ENCODE measurements at regions not wholly inside any gene's neighbourhood (a gene's known extent, or its start where the extent isn't known, plus 50 kb on each side); places are given as distances from the start of the nearest gene placed in this dataset.
A peak's percentile ranks its signal among the peaks of the same experiment; 100 is the strongest.

DNA sequence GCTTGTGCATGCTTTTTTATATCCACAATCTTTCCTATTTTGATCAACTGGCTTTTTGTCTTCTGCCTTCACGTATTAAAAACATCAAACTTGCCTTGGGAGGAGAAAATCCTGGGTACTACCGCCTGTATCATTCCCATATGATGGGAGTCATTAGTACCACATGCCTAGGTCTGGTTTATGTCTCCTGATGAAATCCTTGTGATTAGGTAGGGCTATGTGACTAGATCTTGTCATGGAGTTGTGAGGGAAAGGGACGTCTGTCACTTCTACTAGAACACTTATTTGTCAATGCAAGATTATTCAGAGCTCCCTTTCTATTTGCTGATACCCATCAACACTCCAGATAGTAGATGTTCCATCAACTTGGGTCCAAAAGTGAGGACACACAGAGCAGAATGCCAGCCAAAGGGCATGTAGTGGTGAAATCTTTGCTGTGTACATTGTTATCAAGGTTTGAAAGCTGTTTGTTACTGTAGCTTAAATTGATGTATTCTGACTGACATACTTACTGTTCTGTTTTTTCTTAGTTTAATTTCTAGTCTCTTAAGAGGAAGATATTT lies 621.8 kb upstream of the NR5A2 start:
- DNase-seq (no peak), ATAC-seq (no peak)
- intact Hi-C loops (cut with DNase I) = no loop called here
- H3K36me3 ChIP-seq = no peaks in the 10 kb centered on the region
- TF ChIP-seq, protein P1, sequence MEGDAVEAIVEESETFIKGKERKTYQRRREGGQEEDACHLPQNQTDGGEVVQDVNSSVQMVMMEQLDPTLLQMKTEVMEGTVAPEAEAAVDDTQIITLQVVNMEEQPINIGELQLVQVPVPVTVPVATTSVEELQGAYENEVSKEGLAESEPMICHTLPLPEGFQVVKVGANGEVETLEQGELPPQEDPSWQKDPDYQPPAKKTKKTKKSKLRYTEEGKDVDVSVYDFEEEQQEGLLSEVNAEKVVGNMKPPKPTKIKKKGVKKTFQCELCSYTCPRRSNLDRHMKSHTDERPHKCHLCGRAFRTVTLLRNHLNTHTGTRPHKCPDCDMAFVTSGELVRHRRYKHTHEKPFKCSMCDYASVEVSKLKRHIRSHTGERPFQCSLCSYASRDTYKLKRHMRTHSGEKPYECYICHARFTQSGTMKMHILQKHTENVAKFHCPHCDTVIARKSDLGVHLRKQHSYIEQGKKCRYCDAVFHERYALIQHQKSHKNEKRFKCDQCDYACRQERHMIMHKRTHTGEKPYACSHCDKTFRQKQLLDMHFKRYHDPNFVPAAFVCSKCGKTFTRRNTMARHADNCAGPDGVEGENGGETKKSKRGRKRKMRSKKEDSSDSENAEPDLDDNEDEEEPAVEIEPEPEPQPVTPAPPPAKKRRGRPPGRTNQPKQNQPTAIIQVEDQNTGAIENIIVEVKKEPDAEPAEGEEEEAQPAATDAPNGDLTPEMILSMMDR (IDR thresholded peaks at IDR 0.05) = no peak
- no peak overlapping the region for H3K27ac ChIP-seq
- no peaks in the 10 kb centered on the region for H3K27me3 ChIP-seq
- H3K9me3 ChIP-seq = no peaks in the 10 kb centered on the region
- H3K4me3 ChIP-seq = no peak overlapping the region
- no peaks in the 10 kb centered on the region for H3K4me1 ChIP-seq

DNA sequence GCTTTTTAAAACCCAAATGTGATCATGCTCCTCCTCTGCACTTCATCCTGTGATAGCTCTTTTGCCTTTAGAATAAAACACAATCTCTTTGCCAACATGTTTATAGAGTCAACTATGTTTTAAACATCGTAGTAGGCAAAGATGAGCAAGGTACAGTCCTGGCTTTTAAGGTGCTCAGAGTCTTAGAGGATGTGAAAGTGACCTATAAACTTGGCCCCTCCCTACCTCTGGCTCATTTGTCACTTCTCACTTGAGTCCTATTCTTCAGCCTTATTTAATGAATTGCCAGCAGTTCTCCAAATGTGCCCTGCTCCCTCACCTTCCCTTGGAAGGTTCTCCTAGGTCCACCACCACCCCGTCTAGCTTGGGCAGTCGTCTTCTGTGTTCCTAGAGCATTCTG lies 617.0 kb upstream of the NR5A2 start:
- intact Hi-C loops (cut with DNase I) = no loop called here
- TF ChIP-seq, protein P1 (IDR thresholded peaks at IDR 0.05) = no peak
- Histone ChIP-seq H3K4me3 (no peak overlapping the region), H3K36me3 (no peaks in the 10 kb centered on the region), H3K4me1 (no peaks in the 10 kb centered on the region), H3K9me3 (no peaks in the 10 kb centered on the region), H3K27ac (no peak overlapping the region), H3K27me3 (no peaks in the 10 kb centered on the region)
- DNase-seq = no peak
- ATAC-seq = no peak

DNA sequence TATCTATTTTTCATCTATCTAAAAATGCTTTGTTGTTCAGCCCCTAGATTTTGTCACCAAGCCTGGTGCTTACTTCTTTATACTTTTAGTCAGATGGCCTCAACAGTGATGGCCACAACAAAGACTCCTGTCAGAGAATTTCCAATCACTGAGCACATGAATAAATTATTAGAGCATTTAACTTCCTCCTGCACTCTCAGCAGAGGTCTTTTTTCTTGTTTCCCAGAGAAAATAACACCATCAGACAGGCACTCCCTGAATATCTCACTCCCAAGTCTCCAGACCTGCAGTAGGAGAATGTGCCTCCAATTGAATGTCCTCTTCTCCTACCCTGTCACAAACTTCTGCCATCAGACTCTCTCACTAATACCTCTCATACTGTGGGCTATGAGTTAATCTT lies 616.0 kb upstream of the NR5A2 start:
- no peak for ATAC-seq
- TF ChIP-seq, protein P1 (IDR thresholded peaks at IDR 0.05) = no peak

DNA sequence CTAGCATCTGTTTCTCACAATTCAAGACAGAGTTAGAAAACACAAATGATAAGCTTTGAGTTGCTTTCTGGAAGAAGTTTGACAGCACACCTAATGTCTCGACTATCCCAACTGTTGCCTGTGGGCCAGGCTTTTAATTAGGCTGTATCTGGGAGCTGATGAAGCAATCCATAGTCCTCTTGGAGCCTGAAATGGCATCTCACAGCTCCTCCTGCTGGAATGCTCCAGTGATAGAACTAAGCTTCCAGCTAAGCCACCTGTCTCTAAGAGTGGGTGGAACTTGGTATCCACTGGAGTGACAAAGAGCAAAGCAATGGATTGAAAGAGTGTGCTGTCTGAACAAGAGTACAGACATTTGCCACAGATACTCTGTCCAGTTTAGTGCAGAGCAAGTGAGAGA lies 605.3 kb upstream of the NR5A2 start:
- peak; percentile 69 for ATAC-seq
- Histone ChIP-seq H3K4me1 (no peaks in the 10 kb centered on the region), H3K36me3 (no peaks in the 10 kb centered on the region), H3K27me3 (no peaks in the 10 kb centered on the region), H3K9me3 (no peaks in the 10 kb centered on the region), H3K4me3 (no peak overlapping the region), H3K27ac (no peak overlapping the region)
- intact Hi-C loops (cut with DNase I) = no loop called here
- TF ChIP-seq, protein P1 (IDR thresholded peaks at IDR 0.05) = peak; percentile 28
- DNase-seq = no peak

More for the DNA sequence above, 616.0 kb upstream of the NR5A2 start:
- Histone ChIP-seq H3K9me3 (no peaks in the 10 kb centered on the region), H3K36me3 (no peaks in the 10 kb centered on the region), H3K27me3 (no peaks in the 10 kb centered on the region), H3K27ac (no peak overlapping the region), H3K4me3 (no peak overlapping the region), H3K4me1 (no peaks in the 10 kb centered on the region)
- no peak for DNase-seq
- intact Hi-C loops (cut with DNase I) = no loop called here

DNA sequence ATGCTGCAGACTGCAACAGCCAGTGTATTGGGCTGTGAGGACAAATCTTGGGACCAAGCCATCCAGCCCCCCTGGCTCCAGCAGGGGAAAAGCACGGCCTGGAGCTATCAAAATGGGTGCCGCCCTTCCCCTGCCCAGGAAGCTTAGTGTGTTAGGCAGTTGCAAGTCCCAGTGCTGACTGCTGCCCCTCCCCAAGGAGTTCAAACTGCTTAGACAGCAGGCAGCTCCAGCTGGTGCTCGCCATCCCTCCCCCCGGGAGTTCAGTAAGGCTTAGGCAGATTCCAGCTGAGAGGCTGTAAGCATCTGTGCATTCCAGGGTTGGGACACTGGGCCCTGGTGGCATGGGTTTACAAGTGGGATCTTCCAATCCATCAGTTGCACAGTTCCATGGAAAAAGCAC lies 579.6 kb upstream of the NR5A2 start:
- Histone ChIP-seq H3K4me1 (no peaks in the 10 kb centered on the region), H3K27me3 (no peaks in the 10 kb centered on the region), H3K4me3 (no peak overlapping the region), H3K9me3 (no peaks in the 10 kb centered on the region), H3K27ac (no peak overlapping the region), H3K36me3 (no peaks in the 10 kb centered on the region)
- TF ChIP-seq, protein P1 (IDR thresholded peaks at IDR 0.05) = no peak
- ATAC-seq (no peak), DNase-seq (no peak)
- intact Hi-C loops (cut with DNase I) = no loop called here

DNA sequence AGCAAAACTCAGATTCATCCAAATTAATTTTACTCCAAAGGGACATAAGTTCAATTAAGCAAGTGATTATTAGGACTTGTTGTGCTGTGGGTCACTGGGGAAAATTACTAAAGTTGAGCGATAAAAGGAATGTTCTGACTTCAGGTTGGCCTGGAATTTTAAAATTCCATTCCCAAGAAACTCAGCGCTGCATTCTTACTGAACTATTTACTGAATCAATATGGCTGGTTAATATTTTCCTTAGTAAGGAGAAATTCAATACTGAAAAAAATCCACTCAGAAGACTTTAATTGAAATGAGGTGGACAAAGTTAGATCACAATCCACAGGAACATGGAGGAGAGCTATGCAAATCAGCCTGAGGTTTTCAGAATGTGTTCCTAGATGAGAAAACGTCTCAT lies 578.9 kb upstream of the NR5A2 start:
- ATAC-seq (no peak), DNase-seq (no peak)
- Histone ChIP-seq H3K9me3 (no peaks in the 10 kb centered on the region), H3K4me3 (no peak overlapping the region), H3K27ac (no peak overlapping the region), H3K4me1 (no peaks in the 10 kb centered on the region), H3K27me3 (no peaks in the 10 kb centered on the region), H3K36me3 (no peaks in the 10 kb centered on the region)
- intact Hi-C loops (cut with DNase I) = no loop called here
- TF ChIP-seq, protein P1 (IDR thresholded peaks at IDR 0.05) = no peak

Measured in upper lobe of right lung (tissue), 1 donor.